ENCODE measurements at regions not wholly inside any gene's neighbourhood (a gene's known extent, or its start where the extent isn't known, plus 50 kb on each side); places are given as distances from the start of the nearest gene placed in this dataset.

DNA sequence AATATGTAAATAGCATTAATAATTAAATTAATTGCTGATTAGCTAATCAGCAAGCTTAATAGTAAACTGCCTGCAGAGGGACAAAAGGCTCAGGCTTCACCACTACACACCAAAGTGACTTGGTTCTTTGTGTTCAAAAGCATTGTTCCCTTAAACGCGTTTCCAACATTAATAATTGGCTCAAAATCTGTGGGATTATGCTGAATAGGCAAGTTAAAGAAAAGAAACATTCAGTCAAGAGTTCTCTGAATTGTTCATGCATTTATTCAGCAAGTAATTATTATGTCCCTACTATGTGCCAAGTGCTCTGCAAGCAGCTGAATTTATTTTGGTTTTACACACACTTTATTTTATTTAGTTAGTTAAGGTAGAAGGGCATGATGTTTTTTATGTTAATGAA is 558.5 kb upstream of the ARRDC4 start:
- TF ChIP-seq, protein P1, sequence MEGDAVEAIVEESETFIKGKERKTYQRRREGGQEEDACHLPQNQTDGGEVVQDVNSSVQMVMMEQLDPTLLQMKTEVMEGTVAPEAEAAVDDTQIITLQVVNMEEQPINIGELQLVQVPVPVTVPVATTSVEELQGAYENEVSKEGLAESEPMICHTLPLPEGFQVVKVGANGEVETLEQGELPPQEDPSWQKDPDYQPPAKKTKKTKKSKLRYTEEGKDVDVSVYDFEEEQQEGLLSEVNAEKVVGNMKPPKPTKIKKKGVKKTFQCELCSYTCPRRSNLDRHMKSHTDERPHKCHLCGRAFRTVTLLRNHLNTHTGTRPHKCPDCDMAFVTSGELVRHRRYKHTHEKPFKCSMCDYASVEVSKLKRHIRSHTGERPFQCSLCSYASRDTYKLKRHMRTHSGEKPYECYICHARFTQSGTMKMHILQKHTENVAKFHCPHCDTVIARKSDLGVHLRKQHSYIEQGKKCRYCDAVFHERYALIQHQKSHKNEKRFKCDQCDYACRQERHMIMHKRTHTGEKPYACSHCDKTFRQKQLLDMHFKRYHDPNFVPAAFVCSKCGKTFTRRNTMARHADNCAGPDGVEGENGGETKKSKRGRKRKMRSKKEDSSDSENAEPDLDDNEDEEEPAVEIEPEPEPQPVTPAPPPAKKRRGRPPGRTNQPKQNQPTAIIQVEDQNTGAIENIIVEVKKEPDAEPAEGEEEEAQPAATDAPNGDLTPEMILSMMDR (tag by site-specific recombination; IDR thresholded peaks at IDR 0.05), result no peak
- no peak for TF ChIP-seq ZNF785 (tag by site-specific recombination; IDR thresholded peaks at IDR 0.05)
- TF ChIP-seq ZNF558 (tag by site-specific recombination; IDR thresholded peaks at IDR 0.05), result no peak
- TF ChIP-seq ZNF112 (tag by site-specific recombination; IDR thresholded peaks at IDR 0.05), result no peak
- TF ChIP-seq ZBTB20 (tag by site-specific recombination; IDR thresholded peaks at IDR 0.05), result no peak

Data from HEK293 (cell line).